ENCODE measurements at regions not wholly inside any gene's neighbourhood (a gene's known extent, or its start where the extent isn't known, plus 50 kb on each side); places are given as distances from the start of the nearest gene placed in this dataset.

DNA sequence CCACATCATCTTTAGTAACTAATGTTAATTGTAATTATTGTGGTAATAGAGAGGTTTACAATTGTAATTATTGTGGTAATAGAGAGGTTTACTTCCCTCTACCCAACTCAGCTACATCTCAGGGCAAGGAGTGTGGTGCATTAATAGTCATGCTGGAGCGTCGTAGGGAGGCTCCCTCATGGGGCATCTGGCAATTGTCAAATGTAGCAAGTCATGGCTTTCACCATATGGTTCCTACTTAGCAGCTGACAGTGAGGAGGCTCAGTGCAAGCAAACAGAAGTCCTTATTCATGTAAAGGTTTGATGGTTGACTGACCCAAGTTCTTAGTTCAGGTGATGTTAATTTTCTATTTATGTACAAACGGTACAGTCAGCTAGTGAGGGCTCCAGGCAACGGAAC, 1012.0 kb downstream of the FLRT2 start:
- H3K27ac ChIP-seq (ENCODE audit: low read depth), result no peak overlapping the region
- no peaks in the 10 kb centered on the region for H3K36me3 ChIP-seq (ENCODE audit: insufficient read depth)
- no peak for DNase-seq (ENCODE audit: extremely low spot score)
- H3K4me1 ChIP-seq (ENCODE audit: insufficient read depth), result no peaks in the 10 kb centered on the region
- H3K4me3 ChIP-seq (ENCODE audit: low read depth, low read length), result no peak overlapping the region
- WGBS, result 54% methylated on average over 4 of the region's 4 CpGs

DNA sequence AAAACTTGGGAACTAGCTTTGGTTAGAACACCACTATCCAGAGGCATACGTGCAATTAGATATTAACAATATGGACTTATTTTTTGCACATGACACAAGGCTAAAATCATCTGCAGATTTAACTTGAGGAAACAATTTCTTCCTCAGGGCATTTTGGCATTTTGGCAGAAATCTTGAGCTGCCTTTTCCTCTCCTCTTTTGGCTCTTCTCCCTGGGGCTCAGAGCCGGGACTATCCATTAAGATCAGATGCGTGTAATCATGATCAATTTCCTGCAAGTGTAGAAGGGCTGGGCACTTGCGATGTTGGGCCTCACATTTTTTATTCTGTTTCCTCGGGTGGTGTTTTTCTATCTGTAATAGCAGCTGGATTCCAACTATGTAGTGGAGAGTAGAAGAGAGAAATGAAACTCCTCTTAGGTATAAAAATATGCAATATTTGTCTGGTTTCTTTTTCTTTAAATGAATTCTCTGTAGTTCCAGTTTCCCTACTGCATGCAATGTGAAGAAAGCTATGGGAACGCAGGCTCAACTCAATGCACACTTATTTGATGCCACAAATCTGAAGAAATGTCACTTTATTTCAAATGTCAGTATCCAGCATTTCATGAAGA, 1010.8 kb downstream of the FLRT2 start:
- H3K4me1 ChIP-seq (ENCODE audit: insufficient read depth), result no peaks in the 10 kb centered on the region
- H3K36me3 ChIP-seq (ENCODE audit: insufficient read depth), result no peaks in the 10 kb centered on the region
- DNase-seq (ENCODE audit: extremely low spot score), result no peak
- no peak overlapping the region for H3K4me3 ChIP-seq (ENCODE audit: low read depth, low read length)
- 76% methylated on average over 6 of the region's 6 CpGs for WGBS
- H3K27ac ChIP-seq (ENCODE audit: low read depth), result no peak overlapping the region

DNA sequence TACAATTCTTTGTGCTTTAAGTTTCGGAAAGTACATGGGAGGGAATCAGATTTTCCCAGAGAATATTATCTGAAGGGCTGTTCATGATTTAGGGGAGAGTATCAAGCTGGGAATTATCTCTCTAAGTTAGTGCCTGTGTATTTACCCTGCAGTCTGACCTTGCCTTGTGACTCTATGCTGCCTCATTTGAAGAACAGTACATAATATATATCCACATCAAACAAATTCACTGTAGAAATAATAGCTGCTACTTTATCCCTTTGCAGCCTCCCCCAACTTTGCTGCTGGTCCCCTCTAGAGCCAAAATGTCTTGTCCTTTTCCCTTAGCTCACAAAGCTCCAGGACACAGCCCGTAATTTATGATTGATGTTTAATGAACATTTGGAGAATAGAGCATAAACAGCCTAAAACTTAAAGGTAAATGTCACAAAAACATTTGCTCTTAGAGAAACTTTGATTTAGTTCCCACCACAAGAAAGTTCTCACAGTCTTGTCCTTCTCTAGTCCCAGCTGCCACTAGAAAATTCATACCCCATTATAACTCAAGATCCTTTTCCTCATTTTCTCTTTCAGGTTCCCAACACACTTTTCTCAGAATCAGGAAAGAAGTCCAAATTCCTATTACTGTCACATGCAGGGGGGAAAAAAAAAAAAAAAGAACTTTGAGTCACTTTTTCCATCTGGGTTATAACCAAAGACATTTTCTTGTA, 1009.6 kb downstream of the FLRT2 start:
- Histone ChIP-seq H3K36me3 (ENCODE audit: insufficient read depth) (no peaks in the 10 kb centered on the region), H3K4me3 (ENCODE audit: low read depth, low read length) (no peak overlapping the region), H3K27ac (ENCODE audit: low read depth) (no peak overlapping the region), H3K4me1 (ENCODE audit: insufficient read depth) (no peaks in the 10 kb centered on the region)
- DNase-seq (ENCODE audit: extremely low spot score), result no peak
- WGBS, result 81% methylated on average over 2 of the region's 2 CpGs

DNA sequence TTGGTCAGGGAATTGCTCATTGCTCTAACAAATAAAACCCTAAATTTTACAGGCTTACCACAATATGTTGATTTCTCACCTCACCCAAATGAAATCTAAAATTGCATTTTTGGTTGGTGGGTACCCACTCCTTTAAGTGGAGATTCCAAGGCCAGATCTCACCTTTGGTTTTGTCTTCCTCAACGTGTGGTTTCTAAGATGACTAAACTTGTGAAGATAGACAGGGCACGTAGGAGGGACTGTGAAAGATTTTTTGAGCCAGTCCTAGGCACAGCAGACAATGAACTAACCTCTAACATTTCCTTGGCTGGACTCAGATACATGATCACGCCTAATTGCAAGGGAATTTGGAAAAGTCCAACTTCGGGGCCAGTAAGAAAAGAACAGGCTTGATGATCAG, 1003.9 kb downstream of the FLRT2 start:
- Histone ChIP-seq H3K4me3 (ENCODE audit: low read depth, low read length) (no peak overlapping the region), H3K27ac (ENCODE audit: low read depth) (no peak overlapping the region), H3K4me1 (ENCODE audit: insufficient read depth) (no peaks in the 10 kb centered on the region), H3K36me3 (ENCODE audit: insufficient read depth) (no peaks in the 10 kb centered on the region)
- WGBS, result 85% methylated on average over 4 of the region's 4 CpGs
- no peak for DNase-seq (ENCODE audit: extremely low spot score)

DNA sequence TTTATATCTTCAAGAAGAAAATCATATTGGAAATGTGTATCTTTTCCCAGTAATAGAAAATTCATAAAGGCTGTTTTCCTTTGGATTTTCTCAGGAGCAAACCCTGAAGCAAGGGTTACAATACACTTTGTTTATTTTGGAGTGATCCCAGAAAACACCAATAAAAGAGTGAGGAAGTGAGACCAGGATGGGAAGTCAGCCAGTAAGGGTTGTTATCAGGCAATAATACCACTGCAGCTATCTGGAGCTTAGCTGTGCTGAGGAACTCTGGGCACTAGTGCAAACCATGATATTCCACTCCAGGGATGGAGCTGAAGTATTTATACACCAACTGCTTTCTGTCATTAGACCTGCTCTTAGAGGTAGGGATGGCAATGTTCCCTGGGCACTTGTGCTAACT, 1002.3 kb downstream of the FLRT2 start:
- no peaks in the 10 kb centered on the region for H3K36me3 ChIP-seq (ENCODE audit: insufficient read depth)
- H3K27ac ChIP-seq (ENCODE audit: low read depth), result no peak overlapping the region
- H3K4me3 ChIP-seq (ENCODE audit: low read depth, low read length), result no peak overlapping the region
- DNase-seq (ENCODE audit: extremely low spot score), result no peak
- H3K4me1 ChIP-seq (ENCODE audit: insufficient read depth), result no peaks in the 10 kb centered on the region

DNA sequence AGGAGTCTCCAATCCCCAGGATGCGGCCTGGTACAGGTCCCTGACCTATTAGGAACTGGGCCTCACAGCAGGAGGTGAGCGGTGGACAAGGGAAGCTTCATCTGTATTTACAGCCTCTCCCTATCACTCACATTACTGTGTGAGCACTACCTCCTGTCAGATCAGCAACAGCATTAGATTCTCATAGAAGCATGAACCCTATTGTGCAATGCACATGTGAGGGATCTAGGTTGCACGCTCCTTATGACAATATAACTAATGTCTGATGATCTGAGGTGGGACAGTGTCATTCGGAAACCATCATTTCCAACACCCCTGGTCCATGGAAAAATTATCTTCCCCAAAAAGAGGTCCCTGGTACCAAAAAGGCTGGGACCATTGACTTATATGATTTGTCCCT, 1000.5 kb downstream of the FLRT2 start:
- no peak for DNase-seq (ENCODE audit: extremely low spot score)
- WGBS, result 94% methylated on average over 4 of the region's 4 CpGs
- Histone ChIP-seq H3K4me3 (ENCODE audit: low read depth, low read length) (no peak overlapping the region), H3K4me1 (ENCODE audit: insufficient read depth) (no peaks in the 10 kb centered on the region), H3K27ac (ENCODE audit: low read depth) (no peak overlapping the region), H3K36me3 (ENCODE audit: insufficient read depth) (no peaks in the 10 kb centered on the region)

DNA sequence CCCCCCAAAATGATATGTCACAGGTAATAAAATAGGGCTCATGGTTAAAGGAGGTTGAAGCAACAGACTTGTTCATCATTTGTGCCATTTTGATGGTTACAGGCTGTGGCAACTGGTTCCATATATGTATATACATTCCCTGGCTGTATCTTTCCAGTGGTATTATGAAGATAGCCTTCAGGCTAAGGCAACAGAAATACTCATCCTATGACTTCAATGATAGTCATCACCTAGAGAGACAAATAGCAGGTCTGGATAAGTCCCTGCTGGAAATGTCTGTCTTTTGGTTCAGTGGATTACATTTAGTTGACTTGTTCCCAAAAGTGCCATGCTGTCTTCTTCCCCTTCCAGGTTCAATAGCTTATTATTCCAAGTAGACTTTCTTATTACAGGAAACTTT, 997.4 kb downstream of the FLRT2 start:
- Histone ChIP-seq H3K27ac (ENCODE audit: low read depth) (no peak overlapping the region), H3K36me3 (ENCODE audit: insufficient read depth) (no peaks in the 10 kb centered on the region), H3K4me1 (ENCODE audit: insufficient read depth) (no peaks in the 10 kb centered on the region), H3K4me3 (ENCODE audit: low read depth, low read length) (no peak overlapping the region)
- no peak for DNase-seq (ENCODE audit: extremely low spot score)

DNA sequence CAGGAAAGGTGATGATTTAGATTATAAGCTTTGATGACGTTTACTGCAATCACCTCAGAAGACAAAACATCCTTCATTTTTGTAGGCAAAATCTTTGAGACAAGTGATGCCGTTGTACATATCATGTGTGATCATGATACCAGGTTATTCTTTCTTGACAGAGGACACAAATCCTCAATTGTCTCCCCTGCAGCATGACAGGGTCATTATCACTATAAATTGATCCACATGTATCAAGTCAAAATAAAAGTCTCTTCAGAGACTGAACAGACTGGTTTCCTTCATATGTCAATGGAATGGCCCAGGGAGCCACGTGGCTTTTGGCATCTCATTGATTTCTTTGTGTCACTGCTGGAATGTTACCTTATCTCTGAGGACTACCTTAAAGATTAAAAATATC, 995.7 kb downstream of the FLRT2 start:
- Histone ChIP-seq H3K4me1 (ENCODE audit: insufficient read depth) (no peaks in the 10 kb centered on the region), H3K4me3 (ENCODE audit: low read depth, low read length) (no peak overlapping the region)
- 62% methylated on average over 3 of the region's 3 CpGs for WGBS

DNA sequence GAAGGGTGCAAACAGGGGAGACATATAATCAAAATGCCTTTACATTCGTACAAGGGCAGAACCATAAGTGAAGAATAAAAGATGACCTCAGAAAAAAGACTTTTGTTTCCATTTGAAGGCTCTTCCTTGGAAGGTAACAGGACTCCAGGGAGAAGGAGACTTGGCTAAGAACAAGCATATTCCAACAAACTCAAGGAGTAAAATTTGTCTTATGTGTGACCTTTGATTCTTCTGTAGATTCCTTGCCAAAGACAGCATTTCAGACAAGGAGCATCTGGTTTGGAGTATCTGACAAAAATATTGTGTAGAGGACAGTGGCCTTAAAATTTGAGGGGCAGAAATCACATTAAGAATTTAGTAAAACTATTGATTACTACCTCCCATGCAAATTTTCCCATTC, 991.9 kb downstream of the FLRT2 start:
- DNase-seq (ENCODE audit: extremely low spot score), result peak; percentile 36
- WGBS, result 48% methylated on average over 1 of the region's 1 CpG
- H3K27ac ChIP-seq (ENCODE audit: low read depth), result no peak overlapping the region

More for the DNA sequence above, 995.7 kb downstream of the FLRT2 start:
- Histone ChIP-seq H3K27ac (ENCODE audit: low read depth) (no peak overlapping the region), H3K36me3 (ENCODE audit: insufficient read depth) (no peaks in the 10 kb centered on the region)
- no peak for DNase-seq (ENCODE audit: extremely low spot score)

DNA sequence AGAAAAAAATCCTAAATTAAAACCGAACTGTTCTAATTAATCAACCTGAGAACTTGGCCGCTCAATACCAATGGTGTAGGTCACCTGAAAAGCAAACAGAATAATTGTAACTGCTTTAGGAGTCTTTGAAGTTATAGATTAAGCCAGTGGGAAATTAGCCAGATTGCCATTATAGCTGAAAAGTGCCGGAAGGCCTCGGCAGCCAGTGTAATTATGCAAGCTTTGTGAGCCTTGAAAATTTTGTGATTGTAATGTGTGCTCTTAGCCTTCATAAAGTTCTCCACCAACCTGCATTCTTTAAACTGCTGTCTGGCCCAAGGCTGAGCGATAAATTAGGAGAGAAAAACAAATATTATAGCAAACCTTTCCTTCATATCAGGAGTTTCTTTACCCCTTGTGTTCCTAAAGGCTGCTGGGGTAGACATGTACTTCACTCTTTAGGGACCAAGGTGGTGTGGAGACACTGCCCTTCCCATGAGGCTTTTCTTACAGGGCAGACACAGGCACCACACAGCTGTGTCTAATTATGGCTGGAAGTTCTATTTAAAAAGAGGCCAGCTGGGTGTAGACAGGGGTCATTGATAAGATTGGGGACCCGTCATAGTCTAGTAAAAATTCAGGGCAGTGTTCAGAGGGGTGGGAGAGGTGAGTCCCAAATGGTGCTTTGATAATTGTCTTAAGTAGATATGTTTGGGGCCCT, 991.2 kb downstream of the FLRT2 start:
- no peaks in the 10 kb centered on the region for H3K36me3 ChIP-seq (ENCODE audit: insufficient read depth)
- no peaks in the 10 kb centered on the region for H3K4me1 ChIP-seq (ENCODE audit: insufficient read depth)
- DNase-seq (ENCODE audit: extremely low spot score), result no peak
- H3K4me3 ChIP-seq (ENCODE audit: low read depth, low read length), result no peak overlapping the region
- WGBS, result 77% methylated on average over 6 of the region's 6 CpGs
- H3K27ac ChIP-seq (ENCODE audit: low read depth), result no peak overlapping the region

More for the DNA sequence above, 991.9 kb downstream of the FLRT2 start:
- no peaks in the 10 kb centered on the region for H3K4me1 ChIP-seq (ENCODE audit: insufficient read depth)
- no peak overlapping the region for H3K4me3 ChIP-seq (ENCODE audit: low read depth, low read length)
- H3K36me3 ChIP-seq (ENCODE audit: insufficient read depth), result no peaks in the 10 kb centered on the region

DNA sequence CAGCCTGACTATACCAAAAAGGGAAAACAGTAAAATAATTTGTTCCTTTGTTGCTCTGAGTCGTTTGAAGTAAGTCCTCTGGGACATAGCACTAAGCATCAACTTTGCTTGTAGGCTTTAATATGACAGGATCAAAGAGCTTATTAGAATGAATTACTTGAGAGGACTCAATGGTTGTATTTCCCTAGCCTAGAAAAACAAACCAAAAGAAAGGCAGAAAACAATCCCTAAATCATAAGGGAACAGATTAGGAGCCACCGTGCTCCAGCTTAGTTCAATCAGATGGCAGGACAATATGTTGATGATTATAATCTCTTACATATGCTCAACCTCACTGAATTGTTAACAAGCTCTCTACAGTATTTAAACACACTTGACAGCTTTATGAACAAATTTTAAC, 988.4 kb downstream of the FLRT2 start:
- 19% methylated on average over 2 of the region's 2 CpGs for WGBS
- no peak for DNase-seq (ENCODE audit: extremely low spot score)
- Histone ChIP-seq H3K36me3 (ENCODE audit: insufficient read depth) (no peaks in the 10 kb centered on the region), H3K27ac (ENCODE audit: low read depth) (no peak overlapping the region), H3K4me3 (ENCODE audit: low read depth, low read length) (no peak overlapping the region), H3K4me1 (ENCODE audit: insufficient read depth) (no peaks in the 10 kb centered on the region)

DNA sequence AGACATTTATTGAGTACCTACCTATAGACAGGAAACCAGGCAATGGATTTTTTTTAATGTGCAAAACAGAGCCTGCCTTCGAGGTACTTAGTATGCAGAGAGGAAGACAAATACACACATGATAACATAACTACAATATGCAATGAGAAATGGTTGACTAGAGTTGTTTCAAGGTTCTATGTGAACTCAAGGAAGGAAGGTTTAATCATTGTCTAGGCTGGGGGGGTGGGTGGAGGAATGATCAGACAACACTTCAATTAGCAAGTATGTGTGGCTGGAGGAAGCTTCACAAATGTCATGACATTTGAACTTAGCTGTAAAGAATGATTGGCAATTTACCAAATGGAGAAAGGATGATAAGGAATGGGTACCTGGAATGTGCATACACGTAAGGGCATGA, 985.3 kb downstream of the FLRT2 start:
- WGBS, result 83% methylated on average over 2 of the region's 2 CpGs
- Histone ChIP-seq H3K36me3 (ENCODE audit: insufficient read depth) (no peaks in the 10 kb centered on the region), H3K27ac (ENCODE audit: low read depth) (no peak overlapping the region), H3K4me1 (ENCODE audit: insufficient read depth) (no peaks in the 10 kb centered on the region), H3K4me3 (ENCODE audit: low read depth, low read length) (no peak overlapping the region)
- no peak for DNase-seq (ENCODE audit: extremely low spot score)

DNA sequence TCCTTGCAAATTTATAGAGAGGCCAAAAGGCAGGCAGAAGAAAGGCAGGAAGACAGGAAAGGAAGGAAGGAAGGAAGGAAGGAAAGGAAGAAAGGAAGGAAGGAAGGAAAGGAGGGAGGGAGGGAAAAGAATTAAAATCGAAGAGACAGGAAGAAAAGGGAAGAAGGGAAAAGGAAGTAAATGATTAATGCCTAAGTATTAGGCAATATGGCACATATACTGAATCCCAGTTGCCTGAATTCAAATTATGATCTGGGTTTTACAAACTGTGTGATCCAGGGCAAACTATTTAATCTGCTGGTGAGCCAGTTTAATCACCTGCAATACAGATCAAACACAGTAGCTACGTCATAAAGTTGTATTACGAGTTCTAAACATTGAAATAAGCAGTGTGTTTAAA, 983.6 kb downstream of the FLRT2 start:
- Histone ChIP-seq H3K27ac (ENCODE audit: low read depth) (no peak overlapping the region), H3K4me3 (ENCODE audit: low read depth, low read length) (no peak overlapping the region), H3K36me3 (ENCODE audit: insufficient read depth) (no peaks in the 10 kb centered on the region), H3K4me1 (ENCODE audit: insufficient read depth) (no peaks in the 10 kb centered on the region)
- no peak for DNase-seq (ENCODE audit: extremely low spot score)
- WGBS, result 80% methylated on average over 3 of the region's 3 CpGs

DNA sequence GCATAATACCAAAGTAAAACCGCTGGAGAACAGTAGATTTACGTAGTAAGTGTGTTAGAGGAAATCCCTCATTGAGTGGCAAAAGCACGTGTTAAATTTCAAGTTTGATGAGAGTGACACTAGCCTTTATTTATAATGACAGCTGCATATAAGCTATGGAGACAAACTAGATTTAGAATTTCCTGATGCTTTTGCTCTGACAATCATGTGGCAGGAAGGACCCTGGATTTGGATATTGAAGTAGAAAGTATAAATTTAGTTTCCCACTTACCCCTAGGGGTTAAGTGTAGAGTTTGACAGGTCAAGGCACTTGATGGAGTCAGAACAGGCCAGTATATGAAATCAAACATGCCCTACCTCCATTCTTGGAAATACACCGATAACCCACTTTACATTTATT, 983.1 kb downstream of the FLRT2 start:
- DNase-seq (ENCODE audit: extremely low spot score), result no peak
- Histone ChIP-seq H3K4me1 (ENCODE audit: insufficient read depth) (no peaks in the 10 kb centered on the region), H3K36me3 (ENCODE audit: insufficient read depth) (no peaks in the 10 kb centered on the region), H3K27ac (ENCODE audit: low read depth) (no peak overlapping the region), H3K4me3 (ENCODE audit: low read depth, low read length) (no peak overlapping the region)
- 83% methylated on average over 4 of the region's 4 CpGs for WGBS

Data from urinary bladder (tissue), 3 donors.